HG03045 (cell line): ENCODE measurements at regions not wholly inside any gene's neighbourhood (a gene's known extent, or its start where the extent isn't known, plus 50 kb on each side); places are given as distances from the start of the nearest gene placed in this dataset.

Experiments
- ATAC-seq: cut with Tn5 transposase; IDR thresholded peaks from one replicate; pipeline ENCODE4 v1.9.1; 2021; ENCODE audit warnings: mild to moderate bottlenecking, moderate library complexity; ENCODE audit not compliant: unreplicated experiment

GRCh38 chr10:89829262-89829886 lies 128.0 kb downstream of the KIF20B start:
- ATAC-seq: no peak

GRCh38 chr10:89829887-89830269 lies 128.5 kb downstream of the KIF20B start:
- ATAC-seq: no peak

GRCh38 chr10:89830624-89831023 lies 129.2 kb downstream of the KIF20B start:
- no peak for ATAC-seq

GRCh38 chr10:89836840-89837164 lies 135.4 kb downstream of the KIF20B start:
- ATAC-seq: no peak

- ATAC-seq: no peak
Measured at GRCh38 chr10:89837165-89838043, 136.0 kb downstream of the KIF20B start.

GRCh38 chr10:89838044-89838615 lies 136.7 kb downstream of the KIF20B start:
- ATAC-seq: no peak

GRCh38 chr10:89845541-89846280 lies 144.3 kb downstream of the KIF20B start:
- ATAC-seq: no peak

GRCh38 chr10:89846281-89846630 lies 144.9 kb downstream of the KIF20B start:
- no peak for ATAC-seq

- no peak for ATAC-seq
Measured at GRCh38 chr10:89846786-89847185, 145.4 kb downstream of the KIF20B start.

- no peak for ATAC-seq
Measured at GRCh38 chr10:89852872-89853271, 151.5 kb downstream of the KIF20B start.

- ATAC-seq: no peak
Measured at GRCh38 chr10:89853781-89854191, 152.4 kb downstream of the KIF20B start.

GRCh38 chr10:89857431-89858042 lies 156.1 kb downstream of the KIF20B start:
- no peak for ATAC-seq

GRCh38 chr10:89861199-89861573 lies 159.8 kb downstream of the KIF20B start:
- ATAC-seq: no peak

GRCh38 chr10:89861584-89862301 lies 160.4 kb downstream of the KIF20B start:
- no peak for ATAC-seq

- no peak for ATAC-seq
Measured at GRCh38 chr10:89867964-89868363, 166.6 kb downstream of the KIF20B start.

- no peak for ATAC-seq
Measured at GRCh38 chr10:89869180-89869579, 167.8 kb downstream of the KIF20B start.

- no peak for ATAC-seq
Measured at GRCh38 chr10:89869592-89870156, 168.3 kb downstream of the KIF20B start.

- ATAC-seq: no peak
Measured at GRCh38 chr10:89870936-89871335, 169.5 kb downstream of the KIF20B start.

- no peak for ATAC-seq
Measured at GRCh38 chr10:89873055-89873454, 171.7 kb downstream of the KIF20B start.

- ATAC-seq: no peak
Measured at GRCh38 chr10:89875557-89875956, 174.2 kb downstream of the KIF20B start.
